Testis (tissue), 2 donors: ENCODE measurements at regions not wholly inside any gene's neighbourhood (a gene's known extent, or its start where the extent isn't known, plus 50 kb on each side); places are given as distances from the start of the nearest gene placed in this dataset.

Experiments
- CTCF ChIP-seq, 3 experiments: fragments of 450-650 bp in 2 of 3; fragments of 200-600 bp in 1 of 3; sonication (generic) in 1 of 3; IDR thresholded peaks; one replicate each; pipeline ENCODE4 v1.5.1; 2016 to 2019; ENCODE audit warnings: antibody characterized with exemption in 3 of 3, mild to moderate bottlenecking in 2 of 3, moderate library complexity in 1 of 3
- POLR2A ChIP-seq: fragments of 450-650 bp; IDR thresholded peaks from one replicate; pipeline ENCODE4 v1.6.1; 2017; ENCODE audit warnings: antibody characterized with exemption, mild to moderate bottlenecking, moderate library complexity

- TF ChIP-seq CTCF (IDR thresholded peaks at IDR 0.05) (no peak), POLR2A (no peak)
Measured at GRCh38 chr3:28906561-28907310, 374.1 kb upstream of the RBMS3 start.
